HG02970 (cell line): ENCODE measurements at regions not wholly inside any gene's neighbourhood (a gene's known extent, or its start where the extent isn't known, plus 50 kb on each side); places are given as distances from the start of the nearest gene placed in this dataset.
"Not testable (repeated sequence)": the region's sequence is repeated elsewhere in the genome, so short reads cannot be mapped to it uniquely, and the experiment has no call there.

Source experiments
- ATAC-seq: cut with Tn5 transposase; IDR thresholded peaks from one replicate; pipeline ENCODE4 v1.9.1; 2021; ENCODE audit warnings: mild to moderate bottlenecking, moderate library complexity, moderate number of reproducible peaks; ENCODE audit not compliant: unreplicated experiment, low FRiP score

DNA sequence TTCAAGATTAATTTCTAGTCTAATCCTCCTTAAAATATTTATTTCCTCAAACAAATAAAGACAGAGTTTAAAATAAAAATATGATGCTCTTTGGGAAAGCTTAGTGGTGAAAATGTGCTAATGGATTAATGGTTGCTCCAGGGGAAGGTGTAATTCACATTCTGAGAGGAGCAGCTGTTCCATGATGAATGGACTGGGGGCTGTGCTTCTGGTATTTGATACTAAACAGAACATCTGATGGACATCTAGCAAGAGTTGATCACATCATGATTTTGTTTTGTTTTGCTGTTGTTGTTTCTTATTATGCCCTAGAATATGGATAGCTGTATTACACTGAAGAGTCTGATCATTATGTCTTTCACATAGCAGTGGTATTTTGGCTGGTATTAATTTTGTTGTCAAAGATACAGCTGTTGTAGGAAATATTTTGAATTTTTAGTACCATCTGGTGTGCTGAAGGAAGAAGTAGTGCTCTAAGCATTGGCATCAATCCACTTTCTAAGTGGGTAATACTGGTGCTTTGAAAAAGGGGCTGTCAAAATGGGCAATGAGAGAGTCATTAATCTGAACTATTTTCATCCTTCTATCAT, 296.4 kb downstream of the ADAMTS20 start:
- no peak for ATAC-seq

DNA sequence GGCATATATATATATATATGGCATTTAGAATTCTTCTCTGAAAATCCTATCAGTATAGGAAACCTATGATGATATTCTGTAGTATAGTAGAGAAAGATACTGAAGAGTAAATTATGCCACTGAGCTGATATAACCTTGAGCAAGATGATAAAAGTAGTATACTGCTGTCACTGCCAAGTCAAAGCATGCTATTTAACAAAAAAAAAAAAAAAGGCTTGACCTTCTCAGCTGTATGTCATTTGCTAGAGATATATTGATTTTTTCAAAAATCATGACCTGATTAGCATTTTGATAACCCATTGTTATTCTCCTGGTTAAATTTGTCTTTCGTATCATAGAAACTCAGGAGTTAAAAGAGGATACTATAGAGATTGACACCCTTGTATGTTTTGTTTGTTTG, 299.4 kb downstream of the ADAMTS20 start:
- ATAC-seq: no peak

DNA sequence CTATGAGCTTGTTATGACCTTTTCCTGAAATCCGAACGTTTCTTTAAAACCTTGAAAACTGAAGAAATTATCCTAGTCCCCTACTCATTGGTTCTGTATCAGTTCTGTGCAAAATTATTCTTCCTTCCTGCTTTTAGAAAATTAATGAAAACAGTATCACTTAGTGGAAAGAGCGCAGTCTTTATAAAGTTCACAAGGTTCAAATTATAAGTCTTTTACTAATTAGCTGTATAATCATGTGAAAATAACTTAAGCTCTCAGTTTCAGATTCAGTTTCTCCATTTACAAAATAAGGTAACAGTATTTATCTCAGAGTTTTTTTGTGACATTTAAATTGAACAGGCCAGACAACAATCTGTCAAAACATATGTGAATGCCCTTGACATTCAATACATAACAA, 306.1 kb downstream of the ADAMTS20 start:
- ATAC-seq: no peak

DNA sequence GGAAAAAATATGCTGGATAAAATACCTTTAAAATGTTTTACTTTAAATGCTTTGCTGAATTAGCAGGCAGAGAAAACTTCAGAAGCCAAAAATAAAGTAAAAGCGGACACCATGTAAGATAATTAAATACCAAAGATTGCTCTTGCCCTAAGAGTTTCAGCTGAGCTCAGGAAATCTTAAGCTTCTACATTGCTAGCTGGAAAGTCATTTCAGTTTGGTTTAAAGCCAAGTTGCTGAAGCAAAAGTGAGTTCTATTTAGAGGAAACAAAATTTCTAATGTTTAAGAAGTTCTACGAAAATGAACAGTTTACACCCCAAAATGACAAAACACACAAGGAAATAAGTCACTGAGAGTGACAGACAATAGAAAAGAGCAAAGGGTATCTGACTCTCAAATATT, 310.0 kb downstream of the ADAMTS20 start:
- ATAC-seq: no peak

DNA sequence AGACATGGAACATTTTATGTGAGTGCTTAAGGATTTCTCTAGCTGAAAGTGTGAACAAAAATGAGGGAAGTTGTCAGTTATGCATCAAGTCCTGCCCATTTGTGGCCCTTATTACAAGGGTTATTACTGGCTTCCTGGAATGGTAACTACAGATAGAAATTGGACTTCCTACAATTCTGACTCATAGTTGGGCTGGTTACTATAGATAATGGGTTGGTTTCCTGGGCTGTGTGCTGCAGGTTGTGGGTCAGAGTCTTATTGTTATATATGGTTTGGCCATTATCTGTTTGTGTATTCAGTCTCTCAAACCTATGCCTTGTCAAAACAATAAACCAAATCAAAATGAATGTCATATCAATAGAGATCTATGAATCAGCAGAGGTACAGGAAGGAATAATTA, 313.7 kb downstream of the ADAMTS20 start:
- ATAC-seq: no peak

DNA sequence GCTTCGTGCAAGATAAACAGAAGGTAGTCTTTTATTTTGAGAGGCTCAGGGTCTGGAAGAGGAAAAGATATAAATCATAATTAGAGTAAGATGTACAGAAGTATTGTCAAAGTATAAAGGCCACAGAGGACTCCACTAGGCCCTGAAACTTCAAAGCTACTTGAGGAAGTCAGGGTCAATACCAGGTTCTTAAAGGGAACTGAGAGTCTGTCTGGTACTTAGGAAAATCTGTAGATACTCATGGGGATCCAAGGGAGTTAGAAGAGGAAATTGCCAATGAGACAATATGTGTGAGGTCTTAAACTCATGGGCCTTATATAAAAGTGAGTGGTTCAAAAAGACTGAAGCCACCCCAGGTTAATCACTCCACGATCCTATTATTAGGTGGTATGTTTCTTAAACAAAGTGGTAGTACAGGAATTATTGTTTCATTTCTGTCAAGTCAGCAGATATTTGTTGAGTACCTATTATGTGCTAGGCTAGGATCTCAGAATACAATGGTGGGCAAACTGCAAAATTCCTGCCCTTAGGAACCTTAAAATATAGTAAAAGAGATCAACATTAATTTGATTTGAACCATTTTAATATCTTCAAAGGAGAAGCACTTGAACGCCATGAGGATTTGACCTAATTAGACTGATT, 314.6 kb downstream of the ADAMTS20 start:
- ATAC-seq: no peak

DNA sequence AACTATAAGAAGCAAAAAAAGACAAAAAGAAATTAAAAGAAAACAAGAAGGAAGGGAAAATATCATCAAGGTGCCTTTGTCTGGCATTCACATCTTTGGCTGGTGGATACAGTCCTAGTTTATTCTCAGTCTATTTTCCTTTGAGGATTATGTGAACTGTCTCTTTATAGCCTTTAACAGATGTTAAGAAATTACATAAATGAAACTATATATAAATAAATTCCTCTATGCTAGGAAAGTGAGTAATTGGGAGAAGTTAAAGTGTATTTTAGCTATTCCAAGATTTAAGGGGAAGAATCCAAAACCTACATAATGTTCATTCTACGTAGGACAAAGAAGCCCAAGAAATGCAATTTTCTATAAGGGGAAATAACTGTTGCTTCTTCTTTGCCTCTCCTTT, 316.3 kb downstream of the ADAMTS20 start:
- no peak for ATAC-seq

DNA sequence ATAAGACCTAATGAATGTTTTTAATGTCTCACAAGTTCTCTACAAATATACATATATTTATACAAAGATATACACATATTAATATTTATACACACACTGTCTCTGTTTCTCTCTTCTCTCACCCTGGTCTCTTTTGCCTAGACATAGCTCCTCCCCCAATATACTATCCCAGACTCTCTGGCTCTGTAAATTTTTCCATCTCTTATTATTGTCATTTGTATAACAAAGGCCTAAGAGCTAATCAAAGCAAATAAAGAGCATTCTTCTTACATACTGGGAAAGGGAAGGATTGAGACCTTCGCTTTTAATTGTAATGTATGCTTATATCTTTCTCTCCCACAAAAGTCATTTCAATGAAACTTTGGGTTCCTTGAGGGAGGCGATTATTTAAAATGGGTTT, 318.1 kb downstream of the ADAMTS20 start:
- ATAC-seq: no peak

DNA sequence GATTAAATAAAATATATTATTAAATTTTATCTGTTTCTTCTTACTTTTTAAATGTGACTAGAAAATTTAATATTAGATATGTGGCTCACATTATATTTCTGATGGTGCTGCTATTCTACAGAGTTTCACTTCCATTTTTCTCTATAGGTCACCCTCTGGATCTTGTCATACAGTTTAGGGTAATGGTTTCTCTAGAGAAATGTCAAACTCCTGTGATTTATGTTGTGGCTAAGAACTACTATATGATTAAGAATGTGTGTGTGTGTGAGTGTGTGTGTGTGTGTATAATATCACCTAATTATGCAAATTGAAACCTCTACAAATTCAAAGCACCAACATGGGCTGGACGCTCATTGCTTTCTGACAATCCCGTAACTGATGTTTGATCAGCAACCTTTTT, 325.9 kb downstream of the ADAMTS20 start:
- no peak for ATAC-seq

DNA sequence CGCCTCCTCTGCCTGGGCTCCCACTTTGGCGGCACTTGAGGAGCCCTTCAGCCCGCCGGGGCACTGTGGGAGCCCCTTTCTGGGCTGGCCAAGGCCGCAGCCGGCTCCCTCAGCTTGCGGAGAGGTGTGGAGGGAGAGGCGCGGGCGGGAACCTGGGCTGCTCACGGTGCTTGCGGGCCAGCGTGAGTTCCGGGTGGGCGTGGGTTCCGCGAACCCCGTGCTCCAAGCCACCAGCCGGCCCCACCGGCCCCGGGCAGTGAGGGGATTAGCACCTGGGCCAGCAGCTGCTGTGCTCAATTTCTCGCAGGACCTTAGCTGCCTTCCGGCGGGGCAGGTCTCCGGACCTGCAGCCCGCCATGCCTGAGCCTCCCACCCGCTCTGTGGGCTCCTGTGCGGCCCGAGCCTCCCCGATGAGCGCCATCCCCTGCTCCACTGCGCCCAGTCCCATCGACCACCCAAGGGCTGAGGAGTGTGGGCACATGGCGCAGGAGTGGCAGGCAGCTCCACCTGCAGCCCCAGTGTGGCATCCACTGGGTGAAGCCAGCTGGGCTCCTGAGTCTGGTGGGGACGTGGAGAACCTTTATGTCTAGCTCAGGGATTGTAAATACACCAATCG, 327.7 kb downstream of the ADAMTS20 start:
- not testable (repeated sequence) for ATAC-seq

DNA sequence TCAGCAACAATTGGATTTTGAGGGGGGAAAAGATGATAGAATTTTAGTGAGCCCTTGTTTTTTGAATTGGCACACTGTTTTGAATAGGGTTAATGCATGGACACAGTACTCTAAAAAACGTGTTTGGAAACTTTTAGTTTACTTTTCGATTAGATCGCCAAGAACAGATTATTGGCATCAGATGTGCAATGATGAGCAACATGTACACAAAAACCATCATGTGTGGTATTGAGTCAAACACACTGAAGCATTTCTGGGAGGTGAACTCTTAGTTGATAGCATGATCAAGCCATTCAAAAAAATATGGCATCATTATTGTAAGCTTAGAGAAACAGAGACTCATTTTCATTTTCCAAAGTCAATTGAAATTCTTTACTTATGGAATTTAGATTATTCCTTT, 329.2 kb downstream of the ADAMTS20 start:
- no peak for ATAC-seq

DNA sequence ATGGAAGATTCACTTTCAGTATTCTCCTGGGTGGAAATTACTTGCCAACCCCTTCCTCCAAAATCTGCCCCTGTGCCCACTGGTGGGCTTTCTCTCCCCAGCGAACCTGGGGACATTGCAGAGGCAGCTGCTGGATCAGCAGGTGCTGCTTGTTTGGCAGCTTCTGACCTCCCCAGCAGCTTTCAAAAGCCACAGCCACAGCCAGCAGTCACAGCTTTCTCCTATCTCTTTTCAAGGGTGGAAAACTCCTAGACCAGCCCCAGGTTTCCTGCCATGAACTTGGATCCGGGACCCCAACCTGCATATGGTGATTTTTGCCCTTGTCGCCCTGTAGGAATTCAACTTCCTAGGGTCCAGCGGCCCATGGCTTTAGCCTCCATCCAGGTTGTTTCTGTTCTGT, 330.8 kb downstream of the ADAMTS20 start:
- no peak for ATAC-seq

DNA sequence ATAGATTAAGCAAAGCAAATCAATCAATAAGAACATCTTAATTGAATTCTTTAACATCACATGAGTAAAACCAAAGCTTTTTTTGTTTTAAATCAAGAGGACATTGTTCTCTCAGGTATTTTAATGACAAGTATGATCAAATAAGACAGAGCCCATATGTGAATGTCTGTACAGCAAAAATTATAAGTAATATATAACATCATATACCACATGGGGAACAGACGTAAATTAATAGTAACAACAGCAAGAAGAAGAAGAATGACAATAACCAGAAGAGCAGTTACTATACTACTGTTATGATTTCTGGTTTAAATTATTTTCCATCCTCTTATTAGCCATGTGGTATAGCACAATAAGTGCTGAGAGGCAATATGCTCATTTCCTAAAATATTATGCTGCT, 335.5 kb downstream of the ADAMTS20 start:
- ATAC-seq: no peak

DNA sequence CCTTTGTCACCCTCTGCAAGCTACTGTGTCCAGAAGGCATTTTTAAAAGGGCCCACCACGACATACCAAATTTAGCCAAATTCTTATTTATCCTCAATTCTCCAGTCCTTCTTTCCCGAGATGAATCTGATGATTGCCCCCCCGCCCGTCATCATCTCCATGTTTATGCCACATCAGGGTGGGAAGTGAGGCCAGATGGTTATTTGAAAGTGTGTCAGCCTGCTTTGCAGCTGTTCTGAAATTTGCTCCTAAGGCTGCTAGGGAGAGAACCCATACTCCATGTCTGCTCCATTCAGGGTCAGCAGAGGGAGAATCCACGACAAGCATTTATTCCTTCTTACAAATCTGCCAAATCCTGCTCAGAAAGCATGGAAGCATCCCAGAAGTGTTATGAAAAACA, 337.8 kb downstream of the ADAMTS20 start:
- ATAC-seq: no peak

DNA sequence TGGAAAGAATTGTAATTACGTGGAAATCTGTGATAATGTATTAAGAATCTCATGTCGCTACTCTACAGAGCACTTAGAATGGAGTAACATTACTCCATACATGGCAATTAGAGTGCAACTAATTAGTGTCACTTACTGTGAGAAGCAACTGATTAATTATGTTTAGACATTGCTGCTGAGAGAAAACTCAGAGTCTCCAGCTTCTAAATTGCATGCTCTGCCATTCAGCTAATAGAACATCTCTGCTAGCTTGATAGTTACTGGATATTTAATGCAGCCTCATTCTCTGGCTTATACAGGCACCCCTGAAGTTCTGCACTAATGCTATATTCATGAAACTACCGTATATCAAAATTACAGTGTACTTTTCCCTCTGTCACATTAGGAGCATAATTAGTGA, 338.4 kb downstream of the ADAMTS20 start:
- no peak for ATAC-seq

DNA sequence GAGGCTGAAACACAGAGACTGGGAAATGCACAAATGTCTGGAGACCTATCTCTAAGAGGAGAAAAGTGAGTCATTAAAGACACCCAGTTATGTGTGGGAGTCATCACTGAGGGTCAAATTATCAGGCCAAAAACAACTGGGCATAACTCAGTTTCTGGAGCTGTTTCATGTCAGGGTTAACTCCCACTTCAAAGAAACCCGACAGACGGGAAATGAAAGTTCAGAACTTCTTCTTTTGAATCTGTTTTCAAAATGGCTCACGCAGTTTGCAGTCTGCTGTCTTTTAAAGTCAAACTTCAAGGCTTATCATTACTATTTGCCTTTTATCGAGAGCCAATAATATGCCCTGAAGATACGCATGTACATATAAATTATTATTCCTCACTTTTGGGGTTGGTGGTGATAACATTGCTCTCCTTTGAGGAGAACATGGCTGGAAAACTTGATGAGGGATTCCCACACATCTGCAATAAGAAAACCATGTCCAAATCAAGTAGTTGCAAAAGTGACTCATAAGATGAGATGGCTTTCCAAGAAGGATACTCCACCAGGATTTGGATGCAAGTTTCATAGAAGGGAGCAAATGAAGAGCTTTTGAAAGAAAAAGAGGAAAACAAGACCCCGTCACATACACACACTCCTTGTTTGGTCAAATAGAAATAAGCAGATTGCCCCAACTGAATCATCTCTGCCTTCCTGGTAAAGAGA, 341.4 kb downstream of the ADAMTS20 start:
- ATAC-seq: peak; percentile 82

DNA sequence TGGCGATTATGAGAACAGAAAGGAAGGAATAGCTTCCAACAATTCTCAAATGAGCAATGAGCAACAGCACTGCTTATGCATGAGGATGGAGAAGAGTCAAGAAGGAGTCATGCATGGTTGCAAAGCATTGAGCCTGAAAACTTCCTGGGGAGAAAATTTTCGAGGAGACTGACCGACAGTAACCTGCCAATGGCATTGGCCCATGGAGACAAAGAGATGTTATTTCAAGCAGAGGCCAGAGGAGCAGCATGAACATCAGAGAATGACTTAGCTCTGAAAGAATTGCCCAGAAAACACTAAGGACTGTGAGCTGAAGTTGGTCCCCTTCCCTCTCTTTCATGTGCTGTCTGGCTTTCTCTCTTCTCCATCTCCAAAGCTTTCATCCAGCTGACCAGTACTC, 343.4 kb downstream of the ADAMTS20 start:
- ATAC-seq: no peak

DNA sequence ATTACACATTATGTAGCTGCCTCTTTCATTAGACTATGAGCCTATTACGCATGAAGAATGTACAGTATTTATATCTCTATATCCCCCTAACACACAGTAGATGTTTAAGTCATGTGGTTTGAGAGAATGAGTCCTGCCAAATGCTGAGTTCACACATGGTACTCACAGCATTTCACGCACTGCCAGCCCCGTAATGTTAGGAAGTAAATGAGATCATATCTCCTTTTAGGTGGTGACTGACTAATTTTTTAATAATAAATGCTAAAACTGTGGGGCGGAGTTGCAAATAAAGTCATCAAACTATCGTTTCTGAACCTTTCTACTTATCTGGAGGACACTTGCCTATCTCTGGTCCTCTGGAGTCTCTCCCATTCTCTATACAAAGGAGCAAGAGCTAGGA, 343.8 kb downstream of the ADAMTS20 start:
- no peak for ATAC-seq

DNA sequence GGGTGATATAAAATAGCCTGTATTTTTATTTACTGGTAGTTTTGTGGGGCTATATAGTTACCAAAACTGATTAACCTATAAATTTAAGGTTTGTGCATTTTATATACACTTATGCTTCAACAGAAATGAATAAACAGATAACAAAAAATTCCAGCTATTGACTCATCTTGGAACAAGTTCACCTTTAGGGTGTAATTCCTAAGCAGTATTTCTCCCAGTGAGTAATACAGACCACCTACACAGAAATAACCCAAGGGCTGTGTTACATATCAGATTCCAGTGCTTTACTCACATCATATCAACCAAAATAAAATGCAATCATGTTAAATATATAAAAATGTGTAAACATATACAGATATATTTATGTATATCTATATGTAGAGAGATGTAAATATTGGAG, 345.6 kb downstream of the ADAMTS20 start:
- ATAC-seq: no peak

DNA sequence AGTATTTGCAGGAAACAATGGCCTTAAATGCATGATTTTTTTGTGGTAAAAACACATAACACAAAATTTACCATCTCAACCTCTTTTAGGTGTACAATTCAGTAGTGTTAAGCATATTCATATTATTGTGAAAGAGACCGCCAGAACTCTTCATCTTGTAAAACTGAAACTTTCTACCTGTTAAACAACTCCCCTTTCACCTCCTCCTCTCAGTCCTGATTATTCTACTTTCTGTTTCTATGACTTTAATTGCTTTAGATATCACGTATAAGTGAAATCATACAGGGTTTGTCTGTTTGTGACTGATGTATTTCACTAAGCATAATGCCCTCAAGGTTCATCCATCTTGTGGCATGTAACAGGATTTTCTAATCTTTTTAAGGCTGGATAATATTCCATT, 353.4 kb downstream of the ADAMTS20 start:
- no peak for ATAC-seq

DNA sequence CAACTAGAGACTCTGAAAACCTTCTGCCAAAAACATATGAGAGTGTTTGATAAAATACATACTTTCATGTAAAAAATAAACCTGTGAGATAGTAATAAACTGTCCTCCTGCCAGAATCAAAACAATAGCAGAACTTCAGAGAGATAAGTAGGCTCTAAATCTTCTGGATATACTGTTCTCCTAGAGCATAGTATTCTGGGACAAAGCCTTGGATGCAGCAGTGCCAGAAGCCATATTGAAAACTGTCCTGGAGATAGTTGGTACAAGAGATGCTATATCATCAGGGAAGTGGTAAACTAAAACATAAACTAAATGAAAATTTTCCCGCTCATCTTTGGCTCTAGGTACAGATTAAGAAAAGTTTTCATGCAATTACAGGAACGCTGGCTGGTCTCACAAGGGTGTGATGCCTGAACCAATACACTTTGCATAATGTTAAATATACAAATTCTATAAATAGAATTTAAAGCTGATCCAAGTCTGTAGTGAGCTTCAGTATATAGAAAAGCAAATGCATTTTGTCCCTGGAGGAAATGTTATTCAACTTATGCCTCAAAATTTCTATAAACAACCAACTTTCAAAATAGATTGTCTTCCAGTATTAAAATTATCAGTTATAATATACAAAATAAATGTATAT, 355.6 kb downstream of the ADAMTS20 start:
- ATAC-seq: no peak
